ENCODE measurements at regions not wholly inside any gene's neighbourhood (a gene's known extent, or its start where the extent isn't known, plus 50 kb on each side); places are given as distances from the start of the nearest gene placed in this dataset.

- TF ChIP-seq ZBED1 (IDR thresholded peaks at IDR 0.05; ENCODE audit: borderline replicate concordance) (no peak), TCF12 (IDR thresholded peaks at IDR 0.05; ENCODE audit: low read depth, low read length) (no peak), BACH1 (IDR thresholded peaks at IDR 0.05; ENCODE audit: borderline replicate concordance) (no peak), BRCA1 (IDR thresholded peaks at IDR 0.05; ENCODE audit: low read depth, low read length) (no peak), ZBTB33 (IDR thresholded peaks at IDR 0.05) (no peak), RCOR1 (conservative IDR thresholded peaks at IDR 0.05; ENCODE audit: low read depth, low read length) (no peak)
Observed at GRCh38 chr4:82230306-82230705, 143.5 kb downstream of the HNRNPD start (continued).

- intact Hi-C loops (cut with micrococcal nuclease; ENCODE audit: unreplicated experiment): no loop called here
- Histone ChIP-seq H3K4me2 (ENCODE audit: control insufficient read depth, insufficient read depth) (no peak overlapping the region), H3K36me3 (ENCODE audit: control insufficient read depth in 2 of 2, insufficient read depth in 2 of 2, low read length in 1 of 2) (no peaks in the 10 kb centered on the region), H3K9ac (ENCODE audit: control insufficient read depth, insufficient read depth, low read length) (no peak overlapping the region), H3K27me3 (replicated peaks in 1 of 2; ENCODE audit: control insufficient read depth in 2 of 2, insufficient read depth in 2 of 2, low read length in 1 of 2) (no peaks in the 10 kb centered on the region; a peak in 1 of 4 replicates), H3K9me3 (replicated peaks; ENCODE audit: control insufficient read depth, insufficient read depth, low read length) (no peaks in the 10 kb centered on the region), H2AFZ (ENCODE audit: control insufficient read depth, low read depth, low read length) (no peak overlapping the region), H3K27ac (ENCODE audit: control insufficient read depth, insufficient read depth) (no peak overlapping the region), H4K20me1 (ENCODE audit: control insufficient read depth, insufficient read depth) (no peaks in the 10 kb centered on the region), H3K4me1 (ENCODE audit: control insufficient read depth, insufficient read depth, low read length) (no peaks in the 10 kb centered on the region), H3K79me2 (ENCODE audit: control insufficient read depth, insufficient read depth, low read length) (no peaks in the 10 kb centered on the region), H3K4me3 (no peak overlapping the region)
- no TSS peak for BruUV-seq (replicated peaks)
- no peak for FAIRE-seq
- in situ Hi-C loops (cut with MboI): no loop called here
- CTCF ChIA-PET: no interaction called here
- no peak for ATAC-seq
- 50% methylated on average over 2 of the region's 2 CpGs for WGBS (ENCODE audit: insufficient coverage, insufficient replicate concordance, low lambda C conversion rate, missing lambda C conversion rate)
- SMC1A ChIA-PET (ENCODE audit: uncharacterized antibody, unreplicated experiment): no interaction called here
- RAD21 ChIA-PET (ENCODE audit: unreplicated experiment): no interaction called here
- POLR2A ChIA-PET: no interaction called here
- no peak for DNase-seq (ENCODE audit: low read depth, low spot score)
- no peak for TF ChIP-seq BRCA1 (IDR thresholded peaks at IDR 0.05; ENCODE audit: low read depth, low read length)
- no peak for TF ChIP-seq IKZF1 (conservative IDR thresholded peaks at IDR 0.05)
- no peak for TF ChIP-seq MEF2A (IDR thresholded peaks at IDR 0.05; ENCODE audit: insufficient read depth, low read depth, low read length)
- TF ChIP-seq HDGF (IDR thresholded peaks at IDR 0.05): no peak
- no peak for TF ChIP-seq CREM (IDR thresholded peaks at IDR 0.05; ENCODE audit: low read depth)
- no peak for TF ChIP-seq PRDM15 (CRISPR knock-in tag; IDR thresholded peaks at IDR 0.05)
- no peak for TF ChIP-seq POLR2A (IDR thresholded peaks at IDR 0.05; ENCODE audit: low read depth, low read length)
- no peak for TF ChIP-seq SIN3A (IDR thresholded peaks at IDR 0.05; ENCODE audit: low read depth, low read length)
- TF ChIP-seq USF1 (IDR thresholded peaks at IDR 0.05; ENCODE audit: borderline replicate concordance, extremely low read length, insufficient read depth, low read depth, low read length): no peak
- no peak for TF ChIP-seq ESRRA (IDR thresholded peaks at IDR 0.05; ENCODE audit: low read length)
- TF ChIP-seq CREB1 (IDR thresholded peaks at IDR 0.05; ENCODE audit: low read depth): no peak
- TF ChIP-seq SP1 (IDR thresholded peaks at IDR 0.05; ENCODE audit: low read depth, low read length): no peak
- no peak for TF ChIP-seq IKZF2 (IDR thresholded peaks at IDR 0.05)
- no peak for TF ChIP-seq STAT1 (conservative IDR thresholded peaks at IDR 0.05)
- TF ChIP-seq MYB (IDR thresholded peaks at IDR 0.05; ENCODE audit: borderline replicate concordance, low read depth, low read length): no peak
- no peak for TF ChIP-seq MXI1 (IDR thresholded peaks at IDR 0.05; ENCODE audit: low read depth, low read length)
- TF ChIP-seq RUNX3 (IDR thresholded peaks at IDR 0.05; ENCODE audit: low read length): no peak
Observed at GRCh38 chr4:82225030-82225429, 148.8 kb downstream of the HNRNPD start.

Data from GM12878 (cell line).